Panc1 (cell line): ENCODE measurements at regions not wholly inside any gene's neighbourhood (a gene's known extent, or its start where the extent isn't known, plus 50 kb on each side); places are given as distances from the start of the nearest gene placed in this dataset.

Experiments
- ATAC-seq: fragments of 200-7000 bp; cut with Tn5 transposase; 2 replicates; pipeline ENCODE4 v1.9.1; 2020; ENCODE audit warnings: mild to moderate bottlenecking, moderate library complexity
- BruUV-seq: library from RNA; stranded (reverse); fragments of 400-500 nt; replicated peaks from 2 replicates; lab custom pipeline; 2021; lab: Mats Ljungman, UMichigan
- CTCF ChIA-PET: fragments of 300-600 bp; sonication (Branson Sonifier 250); formaldehyde crosslinking; loops from one replicate; lab custom pipeline; 2022; ENCODE audit warnings: antibody characterized with exemption; lab: Charles Lee
- POLR2A ChIA-PET: fragments of 300-600 bp; sonication (Branson Sonifier 250); formaldehyde crosslinking; loops from one replicate; lab custom pipeline; 2022; ENCODE audit warnings: antibody characterized with exemption; lab: Charles Lee
- DNase-seq: peaks from one replicate; pipeline ENCODE4 v3.0.0-alpha.2; 2010; ENCODE audit warnings: low read depth, low spot score
- H3K27ac ChIP-seq: 2 replicates; pipeline ENCODE4 v1.5.1; 2011; ENCODE audit warnings: mild to moderate bottlenecking, low read length, inconsistent platforms
- H3K27me3 ChIP-seq: fragments of 200-500 bp; sonication (Bioruptor generic); 2 replicates; pipeline ENCODE4 v1.6.0; 2014; ENCODE audit warnings: low read length, inconsistent platforms; ENCODE audit not compliant: control insufficient read depth, insufficient read depth
- H3K36me3 ChIP-seq: fragments of 200-500 bp; sonication (Bioruptor generic); 2 replicates; pipeline ENCODE4 v1.5.1; 2014; ENCODE audit warnings: inconsistent platforms, mild to moderate bottlenecking, low read length, moderate library complexity; ENCODE audit not compliant: control insufficient read depth, insufficient read depth
- H3K4me1 ChIP-seq: 2 replicates; pipeline ENCODE4 v1.5.1; 2011; ENCODE audit warnings: inconsistent platforms, mild to moderate bottlenecking, low read length, moderate library complexity; ENCODE audit not compliant: control insufficient read depth, insufficient read depth
- H3K4me3 ChIP-seq, 2 experiments: 2 replicates each; pipeline ENCODE4 v1.5.1; 2011 to 2012; ENCODE audit warnings: low read depth in 2 of 2, low read length in 2 of 2, mild to moderate bottlenecking in 2 of 2, inconsistent platforms in 1 of 2, moderate library complexity in 1 of 2
- H3K9me3 ChIP-seq: fragments of 200-500 bp; sonication (Bioruptor generic); 2 replicates; pipeline ENCODE4 v1.5.1; 2014; ENCODE audit warnings: low read depth, mild to moderate bottlenecking, inconsistent platforms, low read length, moderate library complexity; ENCODE audit not compliant: control insufficient read depth, insufficient read depth
- POLR2AphosphoS5 ChIP-seq: IDR thresholded peaks from 2 replicates; pipeline ENCODE4 v1.6.1; 2012; ENCODE audit warnings: mild to moderate bottlenecking, low read depth, low read length, moderate library complexity
- REST ChIP-seq, 2 experiments: IDR thresholded peaks; 2 replicates each; pipeline ENCODE4 v1.6.1; 2011 to 2012; ENCODE audit warnings: low read depth in 2 of 2, control low read depth in 1 of 2, low read length in 1 of 2, mild to moderate bottlenecking in 1 of 2, moderate library complexity in 1 of 2; ENCODE audit not compliant: insufficient read depth in 1 of 2
- SIN3A ChIP-seq: IDR thresholded peaks from 2 replicates; pipeline ENCODE4 v1.6.1; 2012; ENCODE audit warnings: low read depth, mild to moderate bottlenecking, low read length, moderate library complexity, borderline replicate concordance; ENCODE audit not compliant: insufficient read depth
- TCF7L2 ChIP-seq: IDR thresholded peaks from 2 replicates; pipeline ENCODE4 v1.6.1; 2011; ENCODE audit warnings: mild to moderate bottlenecking, low read depth, low read length, inconsistent platforms
- in situ Hi-C: cut with HindIII; loops from 2 replicates; pipeline ENCODE4 v1.10.0; 2016; ENCODE audit warnings: low sequenced_read_pairs, low pct_unique_long_range_greater_than_20kb
- intact Hi-C: fragments of 100-400 bp; cut with micrococcal nuclease; formaldehyde crosslinking; loops from one replicate; pipeline ENCODE4 v1.10.0; 2022; ENCODE audit not compliant: unreplicated experiment
- TF ChIP-seq, protein P1 (sequence below): fragments of 450-650 bp; IDR thresholded peaks from 2 replicates; pipeline ENCODE4 v1.5.1; 2017; ENCODE audit warnings: mild to moderate bottlenecking

DNA sequence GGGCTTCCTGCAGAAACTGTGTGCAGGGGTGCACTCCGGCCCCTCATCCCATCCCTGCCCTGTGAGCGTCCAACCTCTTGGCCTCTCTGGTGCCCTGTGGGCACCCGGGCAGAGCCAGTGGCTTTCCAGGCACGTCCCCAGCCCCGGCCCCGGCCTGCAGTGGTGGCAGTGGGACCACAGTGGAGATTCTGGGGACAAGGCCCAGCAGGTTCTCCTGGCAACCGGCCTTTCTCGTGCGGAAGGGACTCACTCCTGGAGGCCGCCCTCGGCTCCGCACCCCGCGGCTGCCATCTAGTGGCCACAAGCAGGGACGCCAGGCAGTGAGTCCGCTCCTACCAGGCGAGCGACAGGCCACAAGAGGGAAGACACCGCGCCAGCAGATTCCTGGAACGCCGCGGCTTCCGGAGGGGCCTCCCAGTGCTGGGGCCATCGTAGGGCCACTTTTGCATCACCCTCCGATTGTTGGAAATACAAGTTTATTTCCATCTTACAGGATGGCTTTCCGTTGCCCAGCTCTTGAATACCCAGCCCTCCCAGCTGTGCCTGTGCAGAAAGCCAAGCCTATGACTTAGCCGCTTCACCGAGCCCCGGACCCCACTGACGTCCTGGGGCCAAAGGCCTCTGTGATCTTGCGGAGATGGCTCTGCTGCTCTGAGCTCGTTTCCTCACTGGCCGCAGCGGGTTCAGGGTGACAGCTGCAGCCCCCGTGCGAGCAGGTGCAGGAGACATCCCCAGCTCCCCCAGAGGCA is 357.3 kb downstream of the CTTN start:
- no peaks in the 10 kb centered on the region for H3K4me1 ChIP-seq
- no peak overlapping the region for H3K4me3 ChIP-seq
- ATAC-seq (peak; percentile 99), DNase-seq (peak; percentile 18)
- no peaks in the 10 kb centered on the region for H3K27me3 ChIP-seq
- ChIA-PET POLR2A (no interaction called here), CTCF (interaction anchor here (0.5 to 0.8 kb wide), 2 partner anchors 42 to 289 kb away, joined by 3 to 5 read pairs; no protein-coding TSS in a partner anchor)
- TF ChIP-seq SIN3A (no peak), TCF7L2 (no peak), POLR2AphosphoS5 (no peak), REST (IDR thresholded peaks at IDR 0.05; ENCODE audit: insufficient read depth in 1 of 2, low read depth in 2 of 2, low read length in 1 of 2) (peak in 1 of 2 experiments; percentile 53; a peak in 1 of 4 replicates)
- TF ChIP-seq, protein P1, sequence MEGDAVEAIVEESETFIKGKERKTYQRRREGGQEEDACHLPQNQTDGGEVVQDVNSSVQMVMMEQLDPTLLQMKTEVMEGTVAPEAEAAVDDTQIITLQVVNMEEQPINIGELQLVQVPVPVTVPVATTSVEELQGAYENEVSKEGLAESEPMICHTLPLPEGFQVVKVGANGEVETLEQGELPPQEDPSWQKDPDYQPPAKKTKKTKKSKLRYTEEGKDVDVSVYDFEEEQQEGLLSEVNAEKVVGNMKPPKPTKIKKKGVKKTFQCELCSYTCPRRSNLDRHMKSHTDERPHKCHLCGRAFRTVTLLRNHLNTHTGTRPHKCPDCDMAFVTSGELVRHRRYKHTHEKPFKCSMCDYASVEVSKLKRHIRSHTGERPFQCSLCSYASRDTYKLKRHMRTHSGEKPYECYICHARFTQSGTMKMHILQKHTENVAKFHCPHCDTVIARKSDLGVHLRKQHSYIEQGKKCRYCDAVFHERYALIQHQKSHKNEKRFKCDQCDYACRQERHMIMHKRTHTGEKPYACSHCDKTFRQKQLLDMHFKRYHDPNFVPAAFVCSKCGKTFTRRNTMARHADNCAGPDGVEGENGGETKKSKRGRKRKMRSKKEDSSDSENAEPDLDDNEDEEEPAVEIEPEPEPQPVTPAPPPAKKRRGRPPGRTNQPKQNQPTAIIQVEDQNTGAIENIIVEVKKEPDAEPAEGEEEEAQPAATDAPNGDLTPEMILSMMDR, result peak; percentile 99
- intact Hi-C loops, result loop anchor here (1.0 kb wide), 1 partner anchor 288 kb away; no protein-coding TSS in a partner anchor
- BruUV-seq, result no TSS peak
- H3K9me3 ChIP-seq, result peaks cover 11% of the 10 kb centered on the region
- H3K27ac ChIP-seq, result no peak overlapping the region
- in situ Hi-C loops, result no loop called here
- no peaks in the 10 kb centered on the region for H3K36me3 ChIP-seq

- TF ChIP-seq TCF7L2, result no peak
- TF ChIP-seq, protein P1, result no peak
- no peak for TF ChIP-seq POLR2AphosphoS5
- CTCF ChIA-PET, result interaction anchor here (0.5 to 0.8 kb wide), 2 partner anchors 41 to 290 kb away, joined by 3 to 5 read pairs; no protein-coding TSS in a partner anchor
- Histone ChIP-seq H3K9me3 (peaks cover 4% of the 10 kb centered on the region), H3K4me1 (no peaks in the 10 kb centered on the region), H3K4me3 (no peak overlapping the region), H3K27me3 (no peaks in the 10 kb centered on the region), H3K36me3 (no peaks in the 10 kb centered on the region), H3K27ac (no peak overlapping the region)
- ATAC-seq (no peak), DNase-seq (no peak)
- BruUV-seq, result no TSS peak
- intact Hi-C loops (no loop called here), in situ Hi-C loops (no loop called here)
- POLR2A ChIA-PET, result no interaction called here
These were observed 358.0 kb downstream of the CTTN start for GRCh38 chr11:70756341-70756740.
